ENCODE measurements at regions not wholly inside any gene's neighbourhood (a gene's known extent, or its start where the extent isn't known, plus 50 kb on each side); places are given as distances from the start of the nearest gene placed in this dataset.

- Histone ChIP-seq H3K9me3 (ENCODE audit: insufficient read depth, low read length) (no peaks in the 10 kb centered on the region), H3K4me3 (ENCODE audit: low read length) (no peak overlapping the region), H3K27me3 (ENCODE audit: low read depth, low read length) (no peaks in the 10 kb centered on the region), H3K4me2 (ENCODE audit: low read length) (no peak overlapping the region), H3K4me1 (ENCODE audit: low read length) (no peaks in the 10 kb centered on the region), H3K79me2 (ENCODE audit: low read length) (no peaks in the 10 kb centered on the region), H4K20me1 (ENCODE audit: insufficient read depth, low read length) (no peaks in the 10 kb centered on the region), H3K9ac (ENCODE audit: low read length) (no peak overlapping the region), H3K27ac (ENCODE audit: low read length) (no peak overlapping the region), H3K36me3 (replicated peaks; ENCODE audit: low read depth, low read length) (no peaks in the 10 kb centered on the region), H2AFZ (ENCODE audit: low read depth, low read length) (no peak overlapping the region)
- no peak for TF ChIP-seq EZH2phosphoT487 (IDR thresholded peaks at IDR 0.05; ENCODE audit: low read depth)
- TF ChIP-seq, protein P1, sequence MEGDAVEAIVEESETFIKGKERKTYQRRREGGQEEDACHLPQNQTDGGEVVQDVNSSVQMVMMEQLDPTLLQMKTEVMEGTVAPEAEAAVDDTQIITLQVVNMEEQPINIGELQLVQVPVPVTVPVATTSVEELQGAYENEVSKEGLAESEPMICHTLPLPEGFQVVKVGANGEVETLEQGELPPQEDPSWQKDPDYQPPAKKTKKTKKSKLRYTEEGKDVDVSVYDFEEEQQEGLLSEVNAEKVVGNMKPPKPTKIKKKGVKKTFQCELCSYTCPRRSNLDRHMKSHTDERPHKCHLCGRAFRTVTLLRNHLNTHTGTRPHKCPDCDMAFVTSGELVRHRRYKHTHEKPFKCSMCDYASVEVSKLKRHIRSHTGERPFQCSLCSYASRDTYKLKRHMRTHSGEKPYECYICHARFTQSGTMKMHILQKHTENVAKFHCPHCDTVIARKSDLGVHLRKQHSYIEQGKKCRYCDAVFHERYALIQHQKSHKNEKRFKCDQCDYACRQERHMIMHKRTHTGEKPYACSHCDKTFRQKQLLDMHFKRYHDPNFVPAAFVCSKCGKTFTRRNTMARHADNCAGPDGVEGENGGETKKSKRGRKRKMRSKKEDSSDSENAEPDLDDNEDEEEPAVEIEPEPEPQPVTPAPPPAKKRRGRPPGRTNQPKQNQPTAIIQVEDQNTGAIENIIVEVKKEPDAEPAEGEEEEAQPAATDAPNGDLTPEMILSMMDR (IDR thresholded peaks at IDR 0.05; ENCODE audit: low read depth, low read length): no peak
Observed at GRCh38 chr6:80967609-80968008, 784.9 kb downstream of the TENT5A start.

DNA sequence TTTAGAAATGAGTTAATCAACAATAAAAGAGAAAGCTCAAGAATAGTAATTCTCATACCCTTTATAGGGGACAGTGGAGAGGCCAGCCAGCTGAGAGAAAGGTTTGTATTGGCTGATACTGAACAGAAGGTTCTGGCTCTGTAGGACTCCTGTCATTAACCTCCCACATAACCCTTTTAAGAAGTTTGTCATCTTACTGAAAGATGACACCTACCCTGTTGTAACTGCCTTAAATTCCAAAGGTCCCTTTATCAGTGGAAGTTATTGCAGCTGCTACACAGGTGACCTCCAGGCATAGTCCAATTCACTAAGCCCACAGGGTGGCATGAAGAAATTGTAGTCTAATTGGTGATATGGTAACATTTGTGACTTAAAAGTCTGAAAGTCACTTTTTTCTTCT is 790.1 kb downstream of the TENT5A start:
- H3K4me1 ChIP-seq (ENCODE audit: low read length): no peaks in the 10 kb centered on the region
- no peak overlapping the region for H3K4me2 ChIP-seq (ENCODE audit: low read length)

DNA sequence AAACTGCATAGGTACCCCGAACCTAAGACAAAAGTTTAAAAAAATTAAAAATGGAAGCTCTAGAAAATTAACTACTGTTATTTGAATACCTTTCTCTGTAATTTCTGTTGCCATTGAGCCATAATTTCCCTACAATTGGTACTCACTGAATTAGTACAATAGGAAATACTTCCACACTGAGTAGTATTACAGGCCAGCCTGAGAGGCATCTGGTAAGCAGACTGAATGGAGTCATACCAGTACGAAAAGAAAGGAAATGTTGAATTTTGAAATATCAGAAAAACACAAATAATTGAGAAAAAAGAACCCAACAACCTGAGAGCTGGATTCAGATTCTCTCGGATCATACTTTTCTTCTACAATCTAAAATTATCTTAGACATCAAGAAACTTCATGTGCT is 791.3 kb downstream of the TENT5A start:
- Histone ChIP-seq H3K36me3 (replicated peaks; ENCODE audit: low read depth, low read length) (no peaks in the 10 kb centered on the region), H3K9ac (ENCODE audit: low read length) (no peak overlapping the region), H3K79me2 (ENCODE audit: low read length) (no peaks in the 10 kb centered on the region), H2AFZ (ENCODE audit: low read depth, low read length) (no peak overlapping the region), H3K4me1 (ENCODE audit: low read length) (no peaks in the 10 kb centered on the region), H3K9me3 (ENCODE audit: insufficient read depth, low read length) (no peaks in the 10 kb centered on the region), H3K27ac (ENCODE audit: low read length) (no peak overlapping the region), H3K27me3 (ENCODE audit: low read depth, low read length) (no peaks in the 10 kb centered on the region), H3K4me3 (ENCODE audit: low read length) (no peak overlapping the region), H4K20me1 (ENCODE audit: insufficient read depth, low read length) (no peaks in the 10 kb centered on the region), H3K4me2 (ENCODE audit: low read length) (no peak overlapping the region)
- TF ChIP-seq, protein P1 (IDR thresholded peaks at IDR 0.05; ENCODE audit: low read depth, low read length): no peak
- TF ChIP-seq EZH2phosphoT487 (IDR thresholded peaks at IDR 0.05; ENCODE audit: low read depth): no peak

More for the DNA sequence above, 790.1 kb downstream of the TENT5A start:
- no peak overlapping the region for H2AFZ ChIP-seq (ENCODE audit: low read depth, low read length)
- H3K9ac ChIP-seq (ENCODE audit: low read length): no peak overlapping the region
- H3K4me3 ChIP-seq (ENCODE audit: low read length): no peak overlapping the region
- no peaks in the 10 kb centered on the region for H3K27me3 ChIP-seq (ENCODE audit: low read depth, low read length)
- H4K20me1 ChIP-seq (ENCODE audit: insufficient read depth, low read length): no peaks in the 10 kb centered on the region
- H3K36me3 ChIP-seq (replicated peaks; ENCODE audit: low read depth, low read length): no peaks in the 10 kb centered on the region
- no peaks in the 10 kb centered on the region for H3K79me2 ChIP-seq (ENCODE audit: low read length)
- no peaks in the 10 kb centered on the region for H3K9me3 ChIP-seq (ENCODE audit: insufficient read depth, low read length)
- TF ChIP-seq, protein P1 (IDR thresholded peaks at IDR 0.05; ENCODE audit: low read depth, low read length): no peak
- no peak for TF ChIP-seq EZH2phosphoT487 (IDR thresholded peaks at IDR 0.05; ENCODE audit: low read depth)
- H3K27ac ChIP-seq (ENCODE audit: low read length): no peak overlapping the region

DNA sequence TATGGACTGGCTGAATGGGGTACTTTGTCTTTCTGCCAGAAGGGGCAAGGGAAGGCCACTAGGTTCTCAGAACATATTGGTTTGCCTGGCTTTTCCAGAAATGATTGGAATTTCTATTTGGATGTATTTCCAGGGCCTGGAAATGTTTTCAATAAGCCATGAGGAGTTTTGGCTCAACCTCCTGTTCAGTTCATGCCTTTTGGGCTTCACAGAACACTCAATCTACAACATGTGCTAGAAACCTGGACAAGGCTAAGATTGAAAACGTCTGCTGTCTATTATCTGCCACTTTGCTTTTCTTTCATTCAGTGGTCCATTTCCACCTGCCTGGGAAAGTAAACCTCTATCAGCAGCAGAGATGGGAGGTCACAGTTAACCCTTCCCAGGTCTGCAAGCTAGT is 793.4 kb downstream of the TENT5A start:
- Histone ChIP-seq H4K20me1 (ENCODE audit: insufficient read depth, low read length) (no peaks in the 10 kb centered on the region), H3K36me3 (replicated peaks; ENCODE audit: low read depth, low read length) (no peaks in the 10 kb centered on the region), H2AFZ (ENCODE audit: low read depth, low read length) (no peak overlapping the region), H3K4me3 (ENCODE audit: low read length) (no peak overlapping the region), H3K79me2 (ENCODE audit: low read length) (no peaks in the 10 kb centered on the region), H3K4me1 (ENCODE audit: low read length) (no peaks in the 10 kb centered on the region), H3K9ac (ENCODE audit: low read length) (no peak overlapping the region), H3K27ac (ENCODE audit: low read length) (no peak overlapping the region), H3K4me2 (ENCODE audit: low read length) (no peak overlapping the region), H3K27me3 (ENCODE audit: low read depth, low read length) (no peaks in the 10 kb centered on the region), H3K9me3 (ENCODE audit: insufficient read depth, low read length) (no peaks in the 10 kb centered on the region)
- TF ChIP-seq, protein P1 (IDR thresholded peaks at IDR 0.05; ENCODE audit: low read depth, low read length): no peak
- TF ChIP-seq EZH2phosphoT487 (IDR thresholded peaks at IDR 0.05; ENCODE audit: low read depth): no peak
